Small intestine (tissue), 7 donors: ENCODE measurements at regions not wholly inside any gene's neighbourhood (a gene's known extent, or its start where the extent isn't known, plus 50 kb on each side); places are given as distances from the start of the nearest gene placed in this dataset.
"Not testable (repeated sequence)": the region's sequence is repeated elsewhere in the genome, so short reads cannot be mapped to it uniquely, and the experiment has no call there.

ENCODE experiments used
- DNase-seq, 2 donors: peaks; one replicate each; pipeline versions ENCODE4 v3.0.0 to v3.0.0-alpha.2; 2013
- FAIRE-seq: peaks from 2 replicates; lab custom pipeline; 2012; peaks lifted over from hg19 to GRCh38; lab: Jason Lieb, UNC
- H3K27ac ChIP-seq, 3 donors: one replicate each; pipeline ENCODE4 v1.5.1; 2013; ENCODE audit warnings: low read length in 2 of 3, mild to moderate bottlenecking in 2 of 3, control low read depth in 1 of 3, inconsistent platforms in 1 of 3, low read depth in 1 of 3, moderate library complexity in 1 of 3
- H3K27me3 ChIP-seq, 3 donors: one replicate each; pipeline ENCODE4 v1.6.1; 2013; ENCODE audit warnings: low read length in 3 of 3, inconsistent platforms in 1 of 3; ENCODE audit not compliant: control insufficient read depth in 3 of 3, insufficient read depth in 3 of 3
- H3K36me3 ChIP-seq, 3 donors: one replicate each; pipeline ENCODE4 v1.6.1; 2013; ENCODE audit warnings: low read length in 3 of 3, inconsistent platforms in 1 of 3, low read depth in 1 of 3, mild to moderate bottlenecking in 1 of 3, moderate library complexity in 1 of 3; ENCODE audit not compliant: control insufficient read depth in 3 of 3, insufficient read depth in 2 of 3
- H3K4me1 ChIP-seq, 3 donors: one replicate each; pipeline ENCODE4 v1.6.1; 2013; ENCODE audit warnings: low read length in 2 of 3, inconsistent platforms in 1 of 3, low read depth in 1 of 3, mild to moderate bottlenecking in 1 of 3, moderate library complexity in 1 of 3; ENCODE audit not compliant: control insufficient read depth in 3 of 3, insufficient read depth in 2 of 3
- H3K4me3 ChIP-seq, 3 donors: one replicate each; pipeline ENCODE4 v1.5.1; 2013; ENCODE audit warnings: low read length in 3 of 3, control low read depth in 1 of 3, inconsistent platforms in 1 of 3, low read depth in 1 of 3, mild to moderate bottlenecking in 1 of 3, moderate library complexity in 1 of 3
- H3K9me3 ChIP-seq, 2 donors: one replicate each; pipeline ENCODE4 v1.6.1; 2013; ENCODE audit warnings: low read depth in 1 of 2, low read length in 1 of 2; ENCODE audit not compliant: control insufficient read depth in 2 of 2, insufficient read depth in 1 of 2
- WGBS, 3 donors: extraction: QIAGEN DNeasy Blood & Tissue Kit; methylation state at CpG; one replicate each; pipeline ENCODE4 v1.1.7; 2013; 5-methylcytosine and 5-hydroxymethylcytosine counted together
- donor health status: healthy with polysubstance abuse.
- donor health status: control.
- donor health status: control.
- donor health status: Bipolar disorder and iron deficiency.
- donor health status: healthy.

- Histone ChIP-seq H3K9me3 (no peaks in the 10 kb centered on the region), H3K27me3 (no peaks in the 10 kb centered on the region), H3K4me1 (no peaks in the 10 kb centered on the region), H3K27ac (no peak overlapping the region), H3K4me3 (no peak overlapping the region), H3K36me3 (no peaks in the 10 kb centered on the region)
- no peak for DNase-seq
- no peak for FAIRE-seq
- 43 to 67% (median 47%) methylated on average over 16 of the region's 16 CpGs for WGBS, 3 donors
These were observed 68.7 kb downstream of the VSIG4 start for GRCh38 chrX:65971151-65971550.

DNA sequence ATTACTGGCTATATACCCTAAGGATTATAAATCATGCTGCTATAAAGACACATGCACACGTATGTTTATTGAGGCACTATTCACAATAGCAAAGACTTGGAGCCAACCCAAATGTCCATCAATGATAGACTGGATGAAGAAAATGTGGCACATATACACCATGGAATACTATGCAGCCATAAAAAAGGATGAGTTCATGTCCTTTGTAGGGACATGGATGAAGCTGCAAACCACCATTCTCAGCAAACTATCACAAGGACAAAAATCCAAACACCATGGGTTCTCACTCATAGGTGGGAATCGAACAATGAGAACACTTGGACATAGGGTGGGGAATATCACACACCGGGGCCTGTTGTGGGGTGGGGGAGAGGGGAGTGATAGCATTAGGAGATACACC lies 72.7 kb downstream of the VSIG4 start:
- not testable (repeated sequence) for H3K9me3 ChIP-seq, H3K27me3 ChIP-seq, H3K4me3 ChIP-seq, FAIRE-seq, H3K4me1 ChIP-seq, H3K27ac ChIP-seq, DNase-seq, H3K36me3 ChIP-seq
- 79 to 93% (median 88%) methylated on average over 3 of the region's 3 CpGs for WGBS, 3 donors

DNA sequence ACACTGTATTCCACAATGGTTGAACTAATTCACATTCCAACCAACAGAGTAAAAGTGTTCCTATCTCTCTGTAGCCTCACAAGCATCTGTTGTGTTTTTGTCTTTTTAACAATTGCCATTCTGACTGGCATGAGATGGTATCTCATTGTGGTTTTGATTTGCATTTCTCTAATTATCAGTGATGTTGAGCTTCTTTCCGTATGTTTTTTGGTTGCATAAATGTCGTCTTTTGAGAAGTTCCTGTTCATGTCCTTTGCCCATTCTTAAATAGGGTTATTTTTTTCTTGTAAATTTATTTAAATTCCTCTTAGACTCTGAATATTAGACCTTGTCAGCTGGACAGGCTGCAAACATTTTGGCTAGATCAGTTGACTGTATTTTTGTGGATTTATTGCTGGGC lies 78.2 kb downstream of the VSIG4 start:
- no peak overlapping the region for H3K27ac ChIP-seq
- H3K27me3 ChIP-seq: peaks cover 0 to 2% (median 0%) of the 10 kb centered on the region in 3 donors
- WGBS, 3 donors: 79 to 100% (median 87%) methylated on average over 2 of the region's 2 CpGs
- H3K4me1 ChIP-seq: no peaks in the 10 kb centered on the region
- H3K4me3 ChIP-seq: no peak overlapping the region
- DNase-seq: no peak
- FAIRE-seq: no peak
- no peaks in the 10 kb centered on the region for H3K36me3 ChIP-seq
- no peaks in the 10 kb centered on the region for H3K9me3 ChIP-seq

GRCh38 chrX:65948103-65948502 lies 91.8 kb downstream of the VSIG4 start:
- Histone ChIP-seq H3K36me3 (no peaks in the 10 kb centered on the region), H3K9me3 (no peaks in the 10 kb centered on the region), H3K27ac (no peak overlapping the region), H3K27me3 (no peaks in the 10 kb centered on the region), H3K4me1 (no peaks in the 10 kb centered on the region), H3K4me3 (no peak overlapping the region)
- 73 to 93% (median 90%) methylated on average over 1 of the region's 1 CpG for WGBS, 3 donors
- no peak for FAIRE-seq
- no peak for DNase-seq

DNA sequence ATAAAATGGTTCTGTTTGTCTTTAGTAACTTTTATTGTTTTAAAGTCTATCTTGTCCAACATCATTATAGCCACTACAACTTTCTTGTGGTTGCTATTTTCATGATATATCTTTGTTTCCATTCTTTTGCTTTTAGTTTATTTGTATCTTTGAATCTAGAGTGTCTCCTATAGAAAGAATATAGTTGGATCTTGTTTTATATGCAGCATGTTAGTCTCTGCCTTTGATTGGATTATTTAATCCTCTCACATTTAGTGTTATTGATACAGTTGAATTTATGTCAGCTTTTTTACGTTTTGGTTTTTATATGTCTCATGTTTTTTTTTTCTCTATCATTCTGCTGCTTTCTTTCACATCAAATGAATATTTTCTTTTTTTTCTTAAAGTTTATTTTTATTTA lies 98.1 kb downstream of the VSIG4 start:
- FAIRE-seq (no peak), DNase-seq (no peak)
- Histone ChIP-seq H3K4me1 (no peaks in the 10 kb centered on the region), H3K9me3 (no peaks in the 10 kb centered on the region), H3K27ac (no peak overlapping the region), H3K4me3 (no peak overlapping the region), H3K27me3 (no peaks in the 10 kb centered on the region), H3K36me3 (no peaks in the 10 kb centered on the region)
- WGBS, 3 donors: 47 to 81% (median 51%) methylated on average over 1 of the region's 1 CpG

- Histone ChIP-seq H3K27ac (no peak overlapping the region), H3K36me3 (no peaks in the 10 kb centered on the region), H3K9me3 (no peaks in the 10 kb centered on the region), H3K27me3 (no peaks in the 10 kb centered on the region), H3K4me3 (no peak overlapping the region), H3K4me1 (no peaks in the 10 kb centered on the region)
- no peak for DNase-seq
- FAIRE-seq: no peak
- WGBS, 3 donors: 94 to 100% (median 96%) methylated on average over 2 of the region's 2 CpGs
These were observed 106.7 kb downstream of the VSIG4 start for GRCh38 chrX:65933085-65933589.

DNA sequence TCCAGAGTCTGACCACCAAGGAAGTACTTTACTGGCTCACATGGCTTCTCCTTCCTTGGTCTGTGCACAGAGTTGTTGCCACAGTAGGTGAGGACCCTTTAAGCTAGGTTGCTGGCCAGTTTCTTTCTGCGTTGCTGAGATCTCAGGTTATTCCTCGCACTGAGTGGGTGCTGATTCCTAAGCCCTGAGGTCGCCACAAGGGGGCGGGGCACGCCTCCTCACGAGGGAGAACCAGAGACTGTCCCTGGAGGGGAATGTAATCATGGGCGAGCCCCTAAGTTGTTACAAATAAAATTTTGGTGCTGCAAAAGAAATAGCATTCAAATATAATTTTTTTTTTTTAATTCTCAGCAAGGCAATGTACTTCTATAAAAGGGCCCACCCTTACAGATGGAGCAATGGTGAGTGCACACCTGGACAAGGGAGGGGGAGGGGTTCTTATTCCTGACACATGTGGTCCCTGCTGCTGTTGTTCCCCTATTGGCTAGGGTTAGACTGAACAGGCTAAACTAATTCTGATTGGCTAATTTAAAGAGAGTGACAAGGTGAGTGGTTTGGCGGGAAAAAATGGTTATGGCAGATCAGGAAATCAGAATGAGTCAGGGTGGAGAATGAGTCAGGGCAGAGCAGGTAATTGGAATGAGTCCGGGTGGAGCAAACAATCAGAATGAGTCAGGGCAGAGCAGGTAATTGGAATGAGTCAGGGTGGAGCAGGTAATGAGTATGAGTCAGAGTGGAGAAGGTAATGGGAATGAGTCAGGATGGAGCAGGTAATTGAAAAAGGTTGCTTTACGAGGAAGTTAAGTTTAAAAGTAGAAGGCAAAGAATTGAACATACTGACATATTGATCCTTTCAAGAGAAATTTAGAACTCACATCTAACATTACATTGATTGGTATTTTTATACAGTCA lies 107.5 kb downstream of the VSIG4 start:
- no peaks in the 10 kb centered on the region for H3K4me1 ChIP-seq
- no peak for FAIRE-seq
- H3K4me3 ChIP-seq: no peak overlapping the region
- whole genome bisulfite sequencing, 3 donors: 60 to 79% (median 69%) methylated on average over 10 of the region's 10 CpGs
- no peak overlapping the region for H3K27ac ChIP-seq
- DNase-seq: peak in 1 of 2 donors; percentile 22
- H3K9me3 ChIP-seq: no peaks in the 10 kb centered on the region
- H3K27me3 ChIP-seq: no peaks in the 10 kb centered on the region
- H3K36me3 ChIP-seq: no peaks in the 10 kb centered on the region

- DNase-seq (no peak), FAIRE-seq (no peak)
- Histone ChIP-seq H3K4me1 (no peaks in the 10 kb centered on the region), H3K27ac (no peak overlapping the region), H3K27me3 (no peaks in the 10 kb centered on the region), H3K4me3 (no peak overlapping the region), H3K9me3 (no peaks in the 10 kb centered on the region), H3K36me3 (no peaks in the 10 kb centered on the region)
- 54 to 61% (median 56%) methylated on average over 4 to 5 of the region's 5 CpGs for WGBS, 3 donors
These were observed 111.4 kb downstream of the VSIG4 start for GRCh38 chrX:65928522-65928921.
